HEK293T (cell line): ENCODE measurements at regions not wholly inside any gene's neighbourhood (a gene's known extent, or its start where the extent isn't known, plus 50 kb on each side); places are given as distances from the start of the nearest gene placed in this dataset.

Source experiments
- CTCF ChIA-PET: fragments of 350-600 bp; formaldehyde crosslinking; extraction: SDS; loops from one replicate; lab custom pipeline; 2021; ENCODE audit warnings: antibody characterized with exemption, inconsistent platforms; lab: Yijun Ruan, JAX
- POLR2A ChIA-PET: fragments of 350-600 bp; formaldehyde crosslinking; extraction: SDS; loops from one replicate; lab custom pipeline; 2020; ENCODE audit warnings: antibody characterized with exemption, inconsistent platforms; lab: Yijun Ruan, JAX
- DNase-seq: peaks from one replicate; pipeline ENCODE4 v3.0.0; 2012; ENCODE audit warnings: mixed read lengths; ENCODE audit errors: extremely low spot score
- ARNT ChIP-seq: fragments of 450-650 bp; IDR thresholded peaks from 2 replicates; pipeline ENCODE4 v1.6.1; 2017; ENCODE audit warnings: mild to moderate bottlenecking
- BHLHE40 ChIP-seq: fragments of 450-650 bp; IDR thresholded peaks from 2 replicates; pipeline ENCODE4 v1.6.1; 2016; ENCODE audit warnings: mild to moderate bottlenecking, moderate library complexity, borderline replicate concordance
- CTBP1 ChIP-seq: fragments of 450-650 bp; IDR thresholded peaks from 2 replicates; pipeline ENCODE4 v1.6.1; 2016; ENCODE audit warnings: borderline replicate concordance
- ELF4 ChIP-seq: fragments of 450-650 bp; IDR thresholded peaks from 2 replicates; pipeline ENCODE4 v1.6.1; 2017; ENCODE audit warnings: antibody characterized with exemption
- FOXA1 ChIP-seq: fragments of 450-650 bp; IDR thresholded peaks from 2 replicates; pipeline ENCODE4 v1.6.1; 2016; ENCODE audit warnings: mild to moderate bottlenecking
- FOXK2 ChIP-seq: fragments of 450-650 bp; IDR thresholded peaks from 2 replicates; pipeline ENCODE4 v1.6.1; 2016; ENCODE audit warnings: mild to moderate bottlenecking
- FOXM1 ChIP-seq: fragments of 450-650 bp; IDR thresholded peaks from 2 replicates; pipeline ENCODE4 v1.6.1; 2017; ENCODE audit warnings: mild to moderate bottlenecking, borderline replicate concordance
- HDGF ChIP-seq: fragments of 450-650 bp; IDR thresholded peaks from 2 replicates; pipeline ENCODE4 v1.6.1; 2017; ENCODE audit warnings: antibody characterized with exemption, borderline replicate concordance
- L3MBTL2 ChIP-seq: fragments of 450-650 bp; conservative IDR thresholded peaks from 2 replicates; pipeline ENCODE4 v1.6.1; 2016; ENCODE audit warnings: mild to moderate bottlenecking
- LEF1 ChIP-seq: fragments of 450-650 bp; IDR thresholded peaks from 2 replicates; pipeline ENCODE4 v1.6.1; 2017; ENCODE audit warnings: mild to moderate bottlenecking, borderline replicate concordance
- NFRKB ChIP-seq: fragments of 450-650 bp; IDR thresholded peaks from 2 replicates; pipeline ENCODE4 v1.6.1; 2016; ENCODE audit warnings: mild to moderate bottlenecking, moderate library complexity
- PKNOX1 ChIP-seq: fragments of 450-650 bp; IDR thresholded peaks from 2 replicates; pipeline ENCODE4 v1.6.1; 2016
- SP1 ChIP-seq: fragments of 450-650 bp; IDR thresholded peaks from 2 replicates; pipeline ENCODE4 v1.6.1; 2017
- SUZ12 ChIP-seq: fragments of 450-650 bp; IDR thresholded peaks from 2 replicates; pipeline ENCODE4 v1.6.1; 2016; ENCODE audit warnings: mild to moderate bottlenecking
- TARDBP ChIP-seq: fragments of 450-650 bp; IDR thresholded peaks from 2 replicates; pipeline ENCODE4 v1.6.1; 2016
- ZNF384 ChIP-seq: fragments of 450-650 bp; IDR thresholded peaks from 2 replicates; pipeline ENCODE4 v1.6.1; 2016

- ChIA-PET CTCF (no interaction called here), POLR2A (no interaction called here)
Observed at GRCh38 chr2:234714711-234715110, 217.8 kb upstream of the ARL4C start.

GRCh38 chr2:234712421-234712935 lies 215.6 kb upstream of the ARL4C start:
- TF ChIP-seq NFRKB (no peak), LEF1 (no peak), FOXM1 (no peak), SUZ12 (no peak), FOXA1 (no peak), TARDBP (no peak), SP1 (no peak), L3MBTL2 (no peak), ELF4 (no peak), PKNOX1 (no peak), ZNF384 (no peak), CTBP1 (no peak), FOXK2 (no peak), HDGF (no peak), ARNT (no peak), BHLHE40 (no peak)
- CTCF ChIA-PET: no interaction called here
- POLR2A ChIA-PET: no interaction called here
- DNase-seq: no peak

More at GRCh38 chr2:234714711-234715110, 217.8 kb upstream of the ARL4C start:
- no peak for TF ChIP-seq CTBP1
- no peak for TF ChIP-seq L3MBTL2
- TF ChIP-seq FOXM1: no peak
- no peak for TF ChIP-seq FOXA1
- TF ChIP-seq ZNF384: no peak
- TF ChIP-seq NFRKB: no peak
- DNase-seq: no peak

GRCh38 chr2:234711308-234711707 lies 214.4 kb upstream of the ARL4C start:
- POLR2A ChIA-PET: no interaction called here
- no peak for DNase-seq
- TF ChIP-seq HDGF (no peak), SUZ12 (no peak), FOXM1 (no peak), PKNOX1 (no peak), FOXA1 (no peak), BHLHE40 (no peak), ARNT (no peak), L3MBTL2 (no peak), SP1 (no peak), CTBP1 (no peak), LEF1 (no peak), ZNF384 (no peak)
- CTCF ChIA-PET: no interaction called here

- no peak for DNase-seq
- ChIA-PET CTCF (no interaction called here), POLR2A (no interaction called here)
- TF ChIP-seq FOXK2 (no peak), L3MBTL2 (no peak), FOXA1 (no peak), LEF1 (no peak), TARDBP (no peak), NFRKB (no peak), SUZ12 (no peak), CTBP1 (no peak), ELF4 (no peak), PKNOX1 (no peak), FOXM1 (no peak), BHLHE40 (no peak), ZNF384 (no peak), HDGF (no peak), ARNT (no peak), SP1 (no peak)
Observed at GRCh38 chr2:234710587-234710986, 213.7 kb upstream of the ARL4C start.

- no peak for DNase-seq
- TF ChIP-seq ARNT (no peak), TARDBP (no peak), L3MBTL2 (no peak), PKNOX1 (no peak), FOXA1 (no peak), SUZ12 (no peak), SP1 (no peak), FOXK2 (no peak), ELF4 (no peak), BHLHE40 (no peak)
- ChIA-PET CTCF (no interaction called here), POLR2A (no interaction called here)
Observed at GRCh38 chr2:234710066-234710465, 213.2 kb upstream of the ARL4C start.

GRCh38 chr2:234708717-234709116 lies 211.8 kb upstream of the ARL4C start:
- ChIA-PET CTCF (interaction anchor here (1.0 kb wide), 1 partner anchor 397 kb away, joined by 7 read pairs; no protein-coding TSS in a partner anchor), POLR2A (no interaction called here)
- TF ChIP-seq BHLHE40: no peak
- TF ChIP-seq PKNOX1: no peak
- TF ChIP-seq ELF4: no peak
- TF ChIP-seq CTBP1: no peak
- TF ChIP-seq FOXA1: no peak
- no peak for TF ChIP-seq TARDBP
- no peak for TF ChIP-seq ARNT
- no peak for TF ChIP-seq FOXK2
- TF ChIP-seq FOXM1: no peak
- no peak for TF ChIP-seq SP1
- no peak for DNase-seq
